ENCODE measurements at regions not wholly inside any gene's neighbourhood (a gene's known extent, or its start where the extent isn't known, plus 50 kb on each side); places are given as distances from the start of the nearest gene placed in this dataset.

GRCh38 chr20:20959031-20959755 lies 147.0 kb downstream of the LINC00237 start:
- DNase-seq = no peak
- TF ChIP-seq CTCF (IDR thresholded peaks at IDR 0.05; ENCODE audit: low read depth, low read length, missing control alignments) = no peak

GRCh38 chr20:20956513-20956931 lies 149.6 kb downstream of the LINC00237 start:
- no peak for TF ChIP-seq CTCF (IDR thresholded peaks at IDR 0.05; ENCODE audit: low read depth, low read length, missing control alignments)
- Histone ChIP-seq H3K36me3 (replicated peaks) (no peaks in the 10 kb centered on the region), H3K27ac (no peak overlapping the region), H3K4me3 (ENCODE audit: low read depth, low read length) (no peak overlapping the region), H3K27me3 (replicated peaks) (no peaks in the 10 kb centered on the region)
- DNase-seq = no peak
- in situ Hi-C loops (cut with HindIII; ENCODE audit: low pct_ligation_motif_present, low sequenced_read_pairs) = no loop called here

More at GRCh38 chr20:20959031-20959755, 147.0 kb downstream of the LINC00237 start:
- Histone ChIP-seq H3K4me3 (ENCODE audit: low read depth, low read length) (no peak overlapping the region), H3K36me3 (replicated peaks) (no peaks in the 10 kb centered on the region), H3K27me3 (replicated peaks) (no peaks in the 10 kb centered on the region), H3K27ac (no peak overlapping the region)
- in situ Hi-C loops (cut with HindIII; ENCODE audit: low pct_ligation_motif_present, low sequenced_read_pairs) = no loop called here

- Histone ChIP-seq H3K27me3 (replicated peaks) (no peaks in the 10 kb centered on the region), H3K36me3 (replicated peaks) (no peaks in the 10 kb centered on the region), H3K4me3 (ENCODE audit: low read depth, low read length) (no peak overlapping the region), H3K27ac (no peak overlapping the region)
- no peak for DNase-seq
- TF ChIP-seq CTCF (IDR thresholded peaks at IDR 0.05; ENCODE audit: low read depth, low read length, missing control alignments) = no peak
- in situ Hi-C loops (cut with HindIII; ENCODE audit: low pct_ligation_motif_present, low sequenced_read_pairs) = no loop called here
Measured at GRCh38 chr20:20955892-20956291, 150.3 kb downstream of the LINC00237 start.

GRCh38 chr20:20953738-20954618 lies 152.2 kb downstream of the LINC00237 start:
- Histone ChIP-seq H3K36me3 (replicated peaks) (no peaks in the 10 kb centered on the region), H3K4me3 (ENCODE audit: low read depth, low read length) (no peak overlapping the region), H3K27me3 (replicated peaks) (no peaks in the 10 kb centered on the region), H3K27ac (no peak overlapping the region)
- DNase-seq = no peak
- in situ Hi-C loops (cut with HindIII; ENCODE audit: low pct_ligation_motif_present, low sequenced_read_pairs) = no loop called here
- TF ChIP-seq CTCF (IDR thresholded peaks at IDR 0.05; ENCODE audit: low read depth, low read length, missing control alignments) = no peak

- Histone ChIP-seq H3K27me3 (replicated peaks) (no peaks in the 10 kb centered on the region), H3K36me3 (replicated peaks) (no peaks in the 10 kb centered on the region), H3K4me3 (ENCODE audit: low read depth, low read length) (no peak overlapping the region), H3K27ac (no peak overlapping the region)
- no peak for DNase-seq
- TF ChIP-seq CTCF (IDR thresholded peaks at IDR 0.05; ENCODE audit: low read depth, low read length, missing control alignments) = no peak
- in situ Hi-C loops (cut with HindIII; ENCODE audit: low pct_ligation_motif_present, low sequenced_read_pairs) = no loop called here
Measured at GRCh38 chr20:20950620-20951019, 155.5 kb downstream of the LINC00237 start.

All from brain microvascular endothelial cell (primary cell).